Stimulated activated CD8-positive, alpha-beta memory T cell treated with anti-CD3 and anti-CD28 coated beads, Interleukin-7, amount 100 ng/mL, for 48 hours (primary cell): ENCODE measurements at regions not wholly inside any gene's neighbourhood (a gene's known extent, or its start where the extent isn't known, plus 50 kb on each side); places are given as distances from the start of the nearest gene placed in this dataset.
"Not testable (repeated sequence)": the region's sequence is repeated elsewhere in the genome, so short reads cannot be mapped to it uniquely, and the experiment has no call there.

Experiments used
- DNase-seq, 2 donors: peaks; one replicate each; pipeline ENCODE4 v3.0.0-alpha.2; 2020; ENCODE audit warnings: low read depth in 1 of 2; ENCODE audit errors: extremely low read depth in 1 of 2

DNA sequence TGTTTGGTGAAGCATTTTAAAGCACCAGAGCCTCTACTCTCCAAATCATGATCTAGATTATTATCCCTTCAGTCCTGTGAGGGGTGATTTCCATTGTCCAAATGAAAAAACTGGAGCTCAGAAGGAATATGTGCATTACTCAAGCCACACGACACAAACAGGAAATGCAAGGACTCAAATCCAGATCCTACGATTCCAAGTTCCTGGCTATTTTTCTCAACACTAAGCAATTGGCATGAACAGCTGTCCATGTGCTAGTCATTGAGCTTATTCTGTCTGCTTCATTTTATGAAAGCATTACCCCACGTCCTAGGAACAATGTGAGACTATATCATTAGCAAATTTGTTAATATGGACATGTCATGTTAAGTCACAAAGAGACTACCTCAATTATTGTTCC, 273.1 kb upstream of the LYPLAL1 start:
- DNase-seq = no peak

DNA sequence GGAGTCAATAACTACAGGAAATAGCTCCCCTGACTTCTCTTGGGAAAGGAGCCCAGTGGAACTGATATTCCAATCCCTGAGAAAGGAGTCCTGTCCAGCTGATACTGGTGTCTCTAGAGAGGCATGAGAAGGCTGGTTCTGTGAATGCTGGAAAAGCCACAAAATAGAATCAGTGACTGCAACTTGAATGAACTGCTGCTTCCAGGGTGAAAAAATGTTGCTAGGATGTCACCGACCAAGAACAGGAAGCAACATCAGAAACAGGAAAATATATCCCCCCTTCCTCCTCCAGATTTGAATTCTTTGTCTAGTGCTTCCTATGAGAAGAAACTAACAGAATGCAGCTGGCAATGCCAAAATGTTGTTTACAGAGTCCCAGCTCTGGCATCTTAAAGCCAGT, 269.3 kb upstream of the LYPLAL1 start:
- DNase-seq = no peak

DNA sequence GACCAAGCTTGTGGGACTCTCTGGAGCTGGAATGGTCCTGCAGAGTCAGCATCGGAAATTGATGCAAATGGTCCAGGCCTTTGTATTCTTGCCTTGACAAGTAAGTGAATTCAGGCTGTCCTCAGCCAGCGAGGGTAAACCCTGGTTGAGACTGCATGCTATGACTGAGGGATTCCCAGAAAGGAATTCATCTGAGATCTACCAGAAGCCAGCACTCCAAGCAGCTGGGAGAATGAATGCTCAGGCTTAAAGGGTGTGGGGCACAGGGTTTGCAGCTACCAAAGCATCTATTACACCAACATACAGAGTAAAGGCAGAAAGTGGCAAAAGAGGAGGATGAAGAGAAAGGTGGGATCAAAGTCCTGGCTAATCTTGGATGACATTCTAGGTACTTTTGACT, 257.0 kb upstream of the LYPLAL1 start:
- no peak for DNase-seq

DNA sequence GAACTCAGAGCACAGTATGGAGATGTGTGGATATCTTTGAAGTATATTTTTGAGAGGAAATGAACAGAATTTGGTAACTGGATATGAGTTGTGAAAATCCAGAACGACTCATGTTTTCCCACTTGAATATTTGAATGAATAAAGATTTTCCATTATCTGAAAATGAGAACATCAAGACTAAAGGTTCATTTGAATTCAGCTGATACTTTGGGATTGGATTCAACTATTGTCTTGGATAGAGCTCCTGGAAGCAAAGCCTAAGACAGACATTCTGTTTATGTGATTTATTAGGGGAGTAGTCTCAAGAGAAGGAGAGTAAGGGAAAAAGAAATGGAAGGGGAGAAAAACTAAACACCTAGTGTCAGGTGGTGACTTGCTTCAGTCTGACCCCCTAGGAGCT, 256.0 kb upstream of the LYPLAL1 start:
- no peak for DNase-seq

DNA sequence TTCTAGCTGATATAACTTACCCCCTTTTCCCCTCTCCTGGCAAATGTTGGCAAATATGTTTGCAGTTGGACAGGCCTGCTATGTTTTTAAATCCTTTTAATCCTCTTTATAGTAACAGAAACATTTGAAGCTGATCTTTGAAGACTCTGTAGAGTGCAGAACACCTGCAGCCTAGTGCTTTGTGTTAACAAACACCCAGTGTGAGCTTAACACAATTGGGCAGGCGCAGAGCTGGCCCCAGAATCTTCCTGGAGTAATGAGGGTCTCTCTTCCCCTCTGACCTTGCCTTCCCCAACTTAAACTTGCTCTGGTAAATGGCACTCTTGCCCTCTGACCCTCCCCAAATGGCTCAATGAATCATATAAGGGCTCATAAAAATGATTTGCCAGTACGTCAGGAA, 247.9 kb upstream of the LYPLAL1 start:
- DNase-seq = no peak

DNA sequence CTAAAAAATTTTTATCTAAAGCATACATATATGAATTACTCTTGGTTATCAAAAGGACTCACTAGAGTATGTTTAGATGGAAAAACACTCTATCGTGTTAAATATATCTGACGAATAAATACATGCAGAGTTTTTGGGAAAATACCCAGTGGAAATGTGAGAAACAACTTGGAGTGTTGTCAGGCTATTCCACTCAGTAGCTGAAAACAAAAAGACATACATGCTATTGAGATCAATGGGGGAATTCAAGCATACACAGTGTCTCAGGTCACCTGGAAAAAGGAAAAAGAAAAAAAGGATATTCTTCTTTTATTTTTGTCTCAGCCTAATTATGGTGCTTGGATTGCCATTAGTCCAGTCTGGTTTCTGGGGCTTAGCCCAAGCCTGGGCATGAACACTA, 247.0 kb upstream of the LYPLAL1 start:
- no peak for DNase-seq

DNA sequence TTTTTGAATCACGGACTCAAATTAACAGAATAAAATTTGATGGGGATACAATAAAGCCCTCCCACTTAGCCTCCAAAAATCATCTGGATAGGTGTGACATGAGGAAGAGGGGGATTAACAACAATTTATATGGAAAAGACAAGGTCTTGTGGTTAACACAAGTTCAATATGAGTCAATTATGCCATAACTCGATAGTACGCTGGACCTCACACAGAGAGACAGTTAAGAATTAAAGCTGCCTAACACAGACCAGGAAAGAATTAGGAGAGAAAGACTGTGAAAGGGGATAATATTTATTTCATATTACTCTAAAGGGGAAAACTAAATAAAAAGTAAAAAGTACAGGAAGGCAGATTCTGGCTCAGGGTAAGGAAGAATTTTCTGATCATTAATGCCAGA, 243.7 kb upstream of the LYPLAL1 start:
- DNase-seq = no peak

DNA sequence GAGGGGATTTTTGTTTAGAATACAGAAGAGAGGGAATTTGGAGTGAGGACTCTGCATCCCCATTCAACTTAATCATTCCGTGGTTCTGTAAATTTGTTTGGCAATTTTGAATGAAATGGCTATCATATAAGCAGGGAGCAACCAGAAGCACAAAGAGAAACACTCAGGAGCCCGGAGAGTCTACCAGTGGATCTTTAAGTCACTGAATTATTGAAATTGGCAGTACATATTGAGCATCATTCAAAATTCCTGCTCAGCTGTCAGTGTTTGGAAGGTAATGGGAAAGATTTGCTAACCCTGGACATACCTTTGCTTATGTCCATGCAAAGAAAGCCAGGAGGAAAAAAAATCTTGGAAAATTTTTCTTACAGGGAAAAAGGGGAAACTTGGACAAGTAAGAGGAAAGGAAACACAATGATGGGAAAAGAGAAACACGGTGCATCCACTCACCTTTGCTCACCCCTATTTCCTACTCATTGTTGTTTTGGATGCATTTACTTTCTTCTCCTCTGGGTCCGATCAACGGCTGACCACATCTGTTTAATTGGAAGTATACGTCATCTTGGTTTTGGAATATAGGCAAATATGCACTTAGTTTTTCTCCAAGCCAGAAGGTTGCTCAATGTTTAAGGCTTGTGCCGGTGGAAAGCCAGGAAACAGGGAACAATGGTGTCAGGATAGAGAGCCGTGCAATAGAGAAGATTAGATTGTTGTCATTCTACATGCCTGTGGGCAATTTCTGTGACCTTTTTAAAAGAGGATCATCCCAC, 243.0 kb upstream of the LYPLAL1 start:
- no peak for DNase-seq

DNA sequence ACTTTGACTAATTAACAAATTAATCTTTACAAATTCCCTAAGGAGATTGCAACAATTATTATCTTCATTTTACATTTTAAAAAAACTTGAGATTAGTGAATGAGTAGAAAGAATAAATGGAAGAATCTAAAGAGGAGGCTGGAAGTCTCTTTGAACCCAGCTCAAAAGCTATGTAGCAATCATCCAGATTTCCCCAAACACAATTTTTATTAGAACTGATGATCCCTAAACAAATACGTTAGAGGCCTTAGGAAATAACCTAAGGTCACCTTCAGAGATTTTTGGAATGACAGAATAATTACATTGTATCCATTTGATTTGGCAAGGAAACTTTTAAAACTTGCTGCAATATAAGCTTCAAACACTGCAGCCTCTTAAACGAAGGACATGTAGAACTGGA, 242.4 kb upstream of the LYPLAL1 start:
- no peak for DNase-seq

DNA sequence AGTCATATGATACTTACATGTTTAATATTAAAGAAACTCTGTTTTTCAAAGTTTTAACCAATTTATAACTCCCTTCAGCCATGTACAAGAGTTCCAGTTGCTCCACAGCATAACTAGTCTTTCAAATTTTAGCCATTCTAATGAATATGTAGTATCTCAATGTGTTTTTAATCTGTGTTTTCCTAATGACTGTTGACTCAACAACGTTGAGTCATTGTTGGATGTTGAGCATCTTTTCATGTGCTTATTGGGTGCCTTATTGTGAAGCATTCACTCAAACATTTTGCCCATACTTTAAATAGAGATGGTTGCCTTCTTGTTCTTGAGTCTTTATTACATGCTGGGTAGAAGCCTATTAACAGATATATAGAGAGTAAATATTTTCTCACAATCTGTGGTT, 240.2 kb upstream of the LYPLAL1 start:
- DNase-seq = no peak

DNA sequence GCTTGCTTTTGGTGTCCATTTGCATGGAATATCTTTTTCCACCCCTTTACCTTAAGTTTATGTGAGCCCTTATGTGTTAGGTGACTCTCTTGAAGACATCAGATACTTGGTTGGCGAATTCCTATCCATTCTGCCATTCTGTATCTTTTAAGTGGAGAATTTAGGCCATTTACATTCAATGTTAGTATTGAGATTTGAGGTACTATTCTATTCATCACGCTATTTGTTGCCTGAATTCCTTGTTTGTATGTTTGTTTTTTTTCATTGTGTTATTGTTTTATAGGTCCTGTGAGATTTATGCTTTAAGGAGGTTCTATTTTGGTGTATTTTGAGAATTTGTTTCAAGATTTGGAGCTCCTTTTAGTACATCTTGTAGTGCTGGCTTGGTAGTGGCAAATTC, 238.3 kb upstream of the LYPLAL1 start:
- DNase-seq = not testable (repeated sequence)

DNA sequence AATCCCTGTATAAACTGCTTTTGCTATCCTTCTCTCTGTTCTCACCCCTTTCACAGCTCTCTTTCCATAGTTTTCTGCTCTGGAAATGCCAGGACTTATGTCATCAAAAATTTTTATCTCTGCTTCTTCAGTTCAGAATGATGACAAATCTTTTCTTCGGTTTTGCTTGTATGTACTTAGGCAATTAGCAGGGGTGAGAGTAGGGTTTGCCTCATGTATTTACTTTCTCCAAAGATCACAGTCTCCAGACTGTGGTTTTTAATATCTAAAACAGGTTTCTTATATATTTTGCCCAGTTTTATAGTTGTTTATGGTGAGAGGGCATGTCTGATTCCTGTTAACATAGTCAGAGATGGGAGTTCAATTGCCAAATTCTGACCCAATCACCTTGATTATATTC, 235.4 kb upstream of the LYPLAL1 start:
- no peak for DNase-seq

DNA sequence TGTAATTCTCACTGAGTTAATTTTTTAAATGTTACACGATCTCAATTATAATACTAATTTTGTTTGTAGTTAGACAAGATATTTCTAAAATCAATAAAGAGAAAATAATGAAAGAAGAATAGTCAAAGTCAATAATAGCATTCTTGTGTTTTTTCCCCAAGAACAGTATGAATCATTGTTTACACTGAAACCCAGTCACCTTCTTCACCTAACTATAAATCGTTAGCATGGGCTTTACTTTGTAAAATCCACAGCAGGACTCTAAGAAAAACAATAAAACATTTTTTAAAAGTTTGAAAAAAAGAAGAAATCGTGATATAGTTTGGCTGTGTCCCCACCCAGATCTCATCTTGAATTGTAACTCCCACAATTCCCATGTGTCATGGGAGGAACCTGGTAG, 234.6 kb upstream of the LYPLAL1 start:
- no peak for DNase-seq

DNA sequence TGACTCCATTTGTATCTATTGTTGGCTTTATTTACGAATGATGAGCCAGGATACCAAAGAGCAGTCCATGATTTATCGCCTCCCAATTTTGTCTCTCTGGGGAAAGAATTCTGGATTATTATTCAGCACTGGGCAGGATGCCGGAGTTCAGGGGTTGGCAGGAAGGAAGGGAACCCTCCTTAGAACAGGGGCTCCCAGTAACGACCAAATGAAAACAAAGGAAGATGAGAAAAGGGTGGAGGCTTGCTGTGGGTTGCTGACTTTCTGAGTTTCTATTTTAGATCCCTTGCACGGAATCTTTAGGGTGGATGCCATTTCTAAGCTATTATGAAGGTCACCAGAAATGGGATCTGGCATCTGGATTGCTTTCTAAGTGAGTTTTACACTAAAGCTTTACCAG, 231.2 kb upstream of the LYPLAL1 start:
- no peak for DNase-seq

DNA sequence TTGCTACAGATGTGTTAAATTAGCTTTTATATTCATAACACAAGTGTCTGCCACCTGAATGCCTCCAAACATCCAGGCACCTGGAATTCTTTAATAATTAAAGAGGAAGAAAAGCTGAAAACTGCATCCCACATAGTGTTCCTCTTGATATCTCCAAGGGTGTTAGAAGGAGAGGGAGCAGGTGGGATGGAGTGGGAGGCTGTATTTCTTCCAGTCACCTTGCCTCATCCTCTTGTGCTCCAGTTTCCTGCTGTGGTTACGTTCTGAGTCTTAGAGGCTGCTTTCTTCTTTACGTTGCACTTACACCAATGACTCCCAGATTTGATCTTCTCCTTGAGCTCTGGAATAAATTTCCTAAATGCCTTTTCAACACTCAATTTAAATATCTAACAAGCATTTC, 230.3 kb upstream of the LYPLAL1 start:
- DNase-seq = no peak

DNA sequence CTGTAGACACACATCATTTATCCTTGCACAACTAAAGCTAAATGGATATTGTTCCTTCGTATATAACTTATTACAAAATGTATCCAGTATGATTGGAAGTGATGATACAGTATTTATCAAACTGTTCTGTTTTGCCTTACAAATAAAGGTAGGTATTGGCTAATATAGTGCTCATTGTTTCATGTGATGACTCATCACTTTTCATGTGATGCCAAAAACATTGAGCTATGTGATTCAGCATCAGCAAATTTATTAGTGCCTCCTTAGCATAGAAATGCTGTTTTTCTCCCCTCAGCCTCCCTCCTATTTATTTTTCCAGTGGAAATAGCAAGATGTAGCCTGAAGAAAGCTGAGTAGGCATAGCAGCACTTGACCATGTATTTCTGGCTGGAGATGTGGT, 228.6 kb upstream of the LYPLAL1 start:
- no peak for DNase-seq

DNA sequence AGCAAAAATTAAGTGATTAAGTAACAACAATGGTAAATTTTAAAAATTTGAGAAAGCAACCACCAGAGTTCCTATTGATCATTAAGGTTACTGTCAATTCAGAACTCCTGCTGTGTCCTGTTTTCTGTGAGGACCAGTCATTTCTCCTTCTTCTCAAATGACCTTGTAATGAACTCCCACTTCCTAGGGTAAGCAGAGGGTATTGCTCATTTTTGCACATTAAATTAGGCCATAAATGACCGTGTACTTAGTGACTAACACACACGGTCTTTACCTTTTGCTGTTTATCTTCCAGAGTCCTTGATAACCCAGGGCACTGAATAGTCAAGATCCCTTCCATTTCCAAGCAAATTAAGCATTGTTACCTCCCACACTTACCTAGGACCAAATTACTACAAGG, 227.5 kb upstream of the LYPLAL1 start:
- DNase-seq = no peak

DNA sequence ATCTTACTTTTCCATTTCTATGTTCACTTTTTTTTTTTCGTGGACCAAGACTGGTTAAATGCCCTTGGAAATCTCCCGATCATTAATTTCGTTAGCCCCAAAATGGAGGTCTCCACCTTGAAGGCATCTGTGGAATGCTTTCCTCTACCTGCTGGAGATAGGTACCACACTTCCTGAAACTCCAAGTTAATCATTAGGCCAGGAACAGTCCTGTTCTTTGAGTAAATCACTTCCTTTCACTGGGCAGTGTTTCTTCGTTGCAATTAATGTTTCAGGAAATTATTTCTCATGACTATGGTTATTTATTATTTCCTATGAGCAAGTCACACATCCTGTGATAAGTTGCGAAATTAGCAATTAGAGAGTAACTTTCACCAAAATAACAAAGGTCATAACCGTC, 225.2 kb upstream of the LYPLAL1 start:
- DNase-seq = no peak

DNA sequence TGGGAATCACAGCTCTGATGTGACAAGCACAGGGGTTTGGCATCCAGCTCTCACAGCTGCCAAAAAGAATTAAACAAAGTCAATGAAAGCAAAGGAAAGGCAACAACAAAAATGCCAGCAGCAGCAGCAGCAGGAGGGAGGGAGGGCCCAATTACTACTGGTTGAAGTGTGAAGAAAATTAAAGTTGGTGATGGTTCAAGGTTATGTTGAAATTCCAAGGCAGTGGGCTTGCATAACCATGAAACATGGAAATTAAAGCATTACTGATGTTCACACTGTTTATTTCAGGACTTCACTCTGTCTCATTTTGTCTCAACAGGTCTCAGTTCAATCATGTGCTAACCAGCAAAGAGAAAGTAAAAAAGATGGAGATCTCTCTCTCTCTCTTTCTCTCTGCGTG, 220.3 kb upstream of the LYPLAL1 start:
- DNase-seq = no peak

DNA sequence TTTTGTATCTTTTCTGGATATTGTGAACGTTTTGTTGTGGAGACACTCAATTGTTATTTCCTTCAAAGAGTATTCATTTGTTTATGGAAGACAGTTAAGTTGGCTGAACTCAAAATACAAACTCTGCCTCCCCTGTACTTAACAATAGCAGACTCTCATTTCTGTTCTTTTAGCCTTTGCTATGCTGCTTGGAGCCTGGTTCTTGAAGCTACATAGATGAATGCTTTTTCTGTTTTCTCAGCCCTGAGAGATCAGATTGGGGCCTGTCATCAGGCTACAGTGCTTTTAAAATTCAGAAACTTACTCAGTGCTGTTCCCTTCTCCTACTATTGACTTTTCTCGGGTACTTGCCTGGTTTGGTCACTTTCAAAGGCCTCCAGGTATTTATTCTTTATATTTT, 215.7 kb upstream of the LYPLAL1 start:
- no peak for DNase-seq

DNA sequence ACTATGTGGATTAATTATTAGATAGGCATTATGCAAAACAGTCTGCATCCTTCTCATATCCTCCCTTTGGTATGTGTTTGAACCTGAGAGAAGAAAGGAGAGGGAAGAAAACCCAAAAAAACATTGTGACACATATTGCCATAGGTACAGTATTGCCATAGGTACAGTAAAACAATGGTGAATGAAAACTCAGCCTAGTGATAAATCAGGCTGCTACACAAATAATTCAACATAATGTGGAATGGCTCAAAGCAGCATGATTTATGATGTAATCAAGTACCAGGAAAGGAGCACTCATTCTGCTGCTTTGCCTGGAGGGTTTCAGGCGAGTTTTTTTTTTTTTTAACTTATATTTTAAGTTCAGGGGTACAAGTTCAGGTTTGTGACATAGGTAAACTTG, 213.9 kb upstream of the LYPLAL1 start:
- DNase-seq = no peak

DNA sequence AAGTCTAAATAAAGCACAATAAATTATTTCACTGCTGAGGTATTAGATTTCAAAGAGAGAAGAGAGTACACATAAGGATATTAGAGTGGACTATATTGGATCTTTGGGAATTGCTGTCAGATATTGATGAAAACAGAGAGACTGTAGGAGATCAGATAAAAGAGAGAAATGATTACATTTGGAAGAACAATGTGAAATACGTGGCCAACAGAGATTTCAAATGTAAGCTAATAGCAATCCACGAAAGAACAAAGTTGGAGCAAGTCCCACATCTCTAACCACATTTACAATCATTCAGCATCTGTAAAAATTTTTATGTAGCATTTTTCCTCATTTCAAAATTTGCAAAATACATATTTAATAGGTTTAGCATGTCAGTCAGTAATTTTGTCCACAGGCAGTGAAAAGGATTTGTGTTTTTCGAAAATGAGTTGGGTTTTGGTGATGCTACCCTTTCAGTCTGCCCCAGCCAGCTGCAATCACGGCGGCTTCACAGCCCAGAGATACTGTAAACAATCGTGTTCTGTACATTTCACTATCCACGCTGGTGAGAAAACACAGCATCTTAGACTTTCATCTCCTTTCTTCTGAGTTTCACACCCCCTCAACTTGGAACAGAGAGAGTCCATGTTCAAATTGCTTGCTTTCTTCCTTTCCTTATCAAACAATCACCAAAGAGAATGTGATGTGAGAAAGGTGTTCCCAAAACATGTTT, 209.1 kb upstream of the LYPLAL1 start:
- no peak for DNase-seq

DNA sequence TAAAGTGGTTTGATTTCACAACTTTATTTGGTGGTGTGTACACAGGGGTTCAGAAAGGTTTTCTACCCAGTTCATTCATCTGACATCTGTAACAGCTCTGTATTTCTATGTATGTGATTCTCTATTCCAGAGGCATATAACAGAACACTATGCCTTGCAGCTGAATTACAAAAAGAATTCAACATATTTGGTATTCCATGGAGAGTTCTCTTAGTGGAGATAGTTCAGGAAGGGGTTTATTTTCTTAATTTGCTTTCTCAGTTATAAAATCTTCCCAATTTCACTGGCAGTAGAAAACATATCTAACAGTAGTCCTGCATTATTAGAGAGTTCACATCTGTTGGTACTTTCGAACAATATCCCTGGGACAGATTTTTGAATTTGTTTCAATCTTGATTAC, 207.9 kb upstream of the LYPLAL1 start:
- no peak for DNase-seq
